Body of pancreas (tissue), 4 donors: ENCODE measurements at regions not wholly inside any gene's neighbourhood (a gene's known extent, or its start where the extent isn't known, plus 50 kb on each side); places are given as distances from the start of the nearest gene placed in this dataset.

Experiments
- ATAC-seq: fragments of 150-250 bp; one replicate; pipeline ENCODE4 v1.9.1; 2016
- DNase-seq, 4 donors: peaks; one replicate each; pipeline ENCODE4 v3.0.0-alpha.2; 2019
- H3K27ac ChIP-seq, 4 donors: fragments of 200-600 bp; sonication (generic); 1 replicate in 3 of 4; 2 replicates in 1 of 4; pipeline versions ENCODE4 v1.5.1 to v1.6.1; 2016 to 2019; ENCODE audit warnings: mild to moderate bottlenecking in 1 of 4, mixed read lengths in 1 of 4, moderate library complexity in 1 of 4
- H3K27me3 ChIP-seq, 2 donors: fragments of 200-600 bp; sonication (generic); one replicate each; pipeline ENCODE4 v1.6.0; 2016; ENCODE audit warnings: mild to moderate bottlenecking in 1 of 2
- H3K36me3 ChIP-seq, 2 donors: fragments of 200-600 bp; sonication (generic); replicated peaks in 1 of 2; 2 replicates each; pipeline ENCODE4 v1.5.1; 2016; ENCODE audit warnings: low read depth in 2 of 2; ENCODE audit not compliant: insufficient read depth in 1 of 2
- H3K4me1 ChIP-seq: fragments of 200-600 bp; sonication (generic); one replicate; pipeline ENCODE4 v1.6.0; 2016
- H3K4me3 ChIP-seq, 2 donors: fragments of 200-600 bp; sonication (generic); 1 replicate in 1 of 2; 2 replicates in 1 of 2; pipeline ENCODE4 v1.5.1; 2016 to 2019
- H3K9me3 ChIP-seq, 3 donors: fragments of 200-600 bp; sonication (generic); 1 replicate in 2 of 3; 2 replicates in 1 of 3; pipeline ENCODE4 v1.5.1; 2016
- POLR2A ChIP-seq, 3 donors: fragments of 450-650 bp; IDR thresholded peaks; one replicate each; pipeline ENCODE4 v1.6.1; 2016; ENCODE audit warnings: antibody characterized with exemption in 3 of 3, mild to moderate bottlenecking in 2 of 3
- WGBS, 2 donors: methylation state at CpG; one replicate each; pipeline ENCODE4 v1.1.5; 2017; 5-methylcytosine and 5-hydroxymethylcytosine counted together
- intact Hi-C: fragments of 100-400 bp; cut with DNase I; formaldehyde crosslinking; loops from one replicate; pipeline ENCODE4 v1.15.1; 2023
- TF ChIP-seq, protein P1 (sequence below), 7 experiments: fragments of 450-650 bp in 4 of 7; fragments of 200-600 bp in 3 of 7; sonication (generic) in 3 of 7; IDR thresholded peaks; one replicate each; pipeline ENCODE4 v1.5.1; 2016 to 2019; ENCODE audit warnings: antibody characterized with exemption in 7 of 7

DNA sequence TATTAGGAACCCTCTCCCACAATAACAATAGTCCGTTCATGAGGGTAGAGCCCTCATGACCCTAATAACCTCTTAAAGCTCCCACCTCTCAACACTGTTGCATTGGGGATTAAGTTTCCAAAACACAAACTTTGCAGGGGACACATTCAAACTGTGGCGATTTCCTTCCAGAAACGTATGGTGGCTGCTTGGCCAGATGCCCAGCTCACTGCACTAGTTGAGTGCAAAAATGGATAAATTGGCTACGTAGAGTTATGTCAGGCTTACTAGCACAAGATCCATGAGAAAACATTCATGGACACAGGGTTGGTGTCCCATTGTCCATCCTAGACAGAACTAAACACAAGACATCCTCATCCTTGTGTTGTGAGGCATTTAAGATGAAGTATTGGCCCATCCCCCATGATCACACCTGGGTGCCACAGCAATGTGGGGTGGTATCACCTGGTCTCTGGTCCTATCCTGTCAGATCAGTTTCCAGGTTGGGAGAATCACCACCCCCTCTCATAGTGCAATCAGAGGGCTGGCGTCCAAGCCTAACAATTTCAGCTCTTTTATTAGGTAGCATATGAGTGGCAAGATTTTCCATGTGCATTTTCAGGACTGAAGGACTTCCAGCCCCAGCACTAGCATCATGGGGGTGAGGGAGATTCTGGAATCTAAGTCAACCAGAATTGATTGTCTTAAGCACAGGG lies 63.4 kb upstream of the ELOVL5 start:
- no peaks in the 10 kb centered on the region for H3K36me3 ChIP-seq
- DNase-seq = no peak
- H3K4me3 ChIP-seq = no peak overlapping the region
- peaks cover 8% of the 10 kb centered on the region for H3K4me1 ChIP-seq
- no peak for ATAC-seq
- 71 to 72% methylated on average over 5 of the region's 5 CpGs for WGBS, 2 donors
- TF ChIP-seq POLR2A (IDR thresholded peaks at IDR 0.05) = no peak
- TF ChIP-seq, protein P1, sequence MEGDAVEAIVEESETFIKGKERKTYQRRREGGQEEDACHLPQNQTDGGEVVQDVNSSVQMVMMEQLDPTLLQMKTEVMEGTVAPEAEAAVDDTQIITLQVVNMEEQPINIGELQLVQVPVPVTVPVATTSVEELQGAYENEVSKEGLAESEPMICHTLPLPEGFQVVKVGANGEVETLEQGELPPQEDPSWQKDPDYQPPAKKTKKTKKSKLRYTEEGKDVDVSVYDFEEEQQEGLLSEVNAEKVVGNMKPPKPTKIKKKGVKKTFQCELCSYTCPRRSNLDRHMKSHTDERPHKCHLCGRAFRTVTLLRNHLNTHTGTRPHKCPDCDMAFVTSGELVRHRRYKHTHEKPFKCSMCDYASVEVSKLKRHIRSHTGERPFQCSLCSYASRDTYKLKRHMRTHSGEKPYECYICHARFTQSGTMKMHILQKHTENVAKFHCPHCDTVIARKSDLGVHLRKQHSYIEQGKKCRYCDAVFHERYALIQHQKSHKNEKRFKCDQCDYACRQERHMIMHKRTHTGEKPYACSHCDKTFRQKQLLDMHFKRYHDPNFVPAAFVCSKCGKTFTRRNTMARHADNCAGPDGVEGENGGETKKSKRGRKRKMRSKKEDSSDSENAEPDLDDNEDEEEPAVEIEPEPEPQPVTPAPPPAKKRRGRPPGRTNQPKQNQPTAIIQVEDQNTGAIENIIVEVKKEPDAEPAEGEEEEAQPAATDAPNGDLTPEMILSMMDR (IDR thresholded peaks at IDR 0.05) = no peak
- intact Hi-C loops = no loop called here
- no peaks in the 10 kb centered on the region for H3K9me3 ChIP-seq
- no peaks in the 10 kb centered on the region for H3K27me3 ChIP-seq
- H3K27ac ChIP-seq = no peak overlapping the region

DNA sequence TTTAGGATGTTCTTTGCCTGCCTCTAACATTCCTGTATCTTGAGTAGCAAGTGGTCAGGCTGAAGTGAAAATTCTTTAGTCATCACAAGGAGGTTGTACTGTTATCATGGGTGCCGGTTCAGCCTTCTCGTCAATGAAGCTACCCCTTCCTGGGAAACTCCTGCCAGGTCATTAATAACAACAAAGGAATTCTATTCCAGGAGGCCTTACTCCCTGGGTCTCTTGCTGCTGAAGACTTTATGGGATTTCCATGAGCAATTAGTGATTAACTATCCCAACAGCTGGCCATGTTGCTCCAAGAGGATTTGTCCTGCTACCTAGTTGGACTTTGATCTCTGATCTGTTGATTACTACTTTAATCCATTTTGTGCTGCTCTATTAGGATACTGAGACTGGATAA lies 62.7 kb upstream of the ELOVL5 start:
- no peaks in the 10 kb centered on the region for H3K27me3 ChIP-seq
- intact Hi-C loops = no loop called here
- no peaks in the 10 kb centered on the region for H3K36me3 ChIP-seq
- ATAC-seq (no peak), DNase-seq (no peak)
- no peak overlapping the region for H3K4me3 ChIP-seq
- 48 to 59% methylated on average over 2 of the region's 2 CpGs for WGBS, 2 donors
- no peak overlapping the region for H3K27ac ChIP-seq
- peaks cover 8% of the 10 kb centered on the region for H3K4me1 ChIP-seq
- TF ChIP-seq, protein P1 (IDR thresholded peaks at IDR 0.05) = no peak
- no peak for TF ChIP-seq POLR2A (IDR thresholded peaks at IDR 0.05)
- H3K9me3 ChIP-seq = no peaks in the 10 kb centered on the region

DNA sequence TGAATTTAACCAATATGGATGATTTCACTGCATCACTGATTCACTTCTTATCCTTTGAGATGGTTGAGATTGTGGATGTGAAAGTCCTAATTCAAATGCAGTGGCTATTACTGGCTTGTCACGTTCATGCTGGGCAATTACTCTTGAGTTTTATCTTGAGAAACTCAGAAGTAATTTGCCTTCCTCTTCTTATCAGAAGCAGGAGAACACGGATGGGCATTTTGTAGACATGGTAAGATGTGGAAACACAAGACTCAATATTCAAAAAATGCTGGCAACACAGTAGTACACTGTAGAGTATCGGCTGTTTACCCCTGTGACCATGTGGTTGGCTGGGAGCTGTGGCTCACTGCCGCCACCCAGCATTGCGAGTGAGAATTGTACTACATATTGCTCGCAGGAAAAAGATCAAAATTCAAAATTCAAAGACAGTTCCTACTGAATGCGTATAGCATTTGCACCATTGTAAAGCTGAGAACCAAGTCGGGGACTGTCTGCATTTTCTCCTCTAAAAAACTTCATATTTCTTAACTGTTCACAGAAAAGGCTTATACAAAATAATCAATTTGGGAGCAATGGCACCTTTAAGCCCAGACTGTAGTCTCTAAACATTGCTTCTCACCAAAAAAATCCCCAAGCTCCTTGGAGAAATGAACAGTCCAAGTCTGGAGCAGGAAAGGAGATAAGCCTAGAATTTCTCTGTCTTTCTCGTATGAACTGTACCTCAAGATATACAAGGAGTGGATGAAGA lies 61.9 kb upstream of the ELOVL5 start:
- TF ChIP-seq, protein P1 (IDR thresholded peaks at IDR 0.05) = peak in 6 of 7 experiments; percentile 30 to 71 (median 48)
- no peak for TF ChIP-seq POLR2A (IDR thresholded peaks at IDR 0.05)
- Histone ChIP-seq H3K27ac (no peak overlapping the region), H3K9me3 (no peaks in the 10 kb centered on the region), H3K4me1 (peaks cover 8% of the 10 kb centered on the region), H3K4me3 (no peak overlapping the region), H3K27me3 (no peaks in the 10 kb centered on the region), H3K36me3 (no peaks in the 10 kb centered on the region)
- intact Hi-C loops = no loop called here
- ATAC-seq (peak; percentile 62), DNase-seq (peak; percentile 17 to 57 (median 28))
- WGBS, 2 donors = 48 to 51% methylated on average over 9 of the region's 9 CpGs

DNA sequence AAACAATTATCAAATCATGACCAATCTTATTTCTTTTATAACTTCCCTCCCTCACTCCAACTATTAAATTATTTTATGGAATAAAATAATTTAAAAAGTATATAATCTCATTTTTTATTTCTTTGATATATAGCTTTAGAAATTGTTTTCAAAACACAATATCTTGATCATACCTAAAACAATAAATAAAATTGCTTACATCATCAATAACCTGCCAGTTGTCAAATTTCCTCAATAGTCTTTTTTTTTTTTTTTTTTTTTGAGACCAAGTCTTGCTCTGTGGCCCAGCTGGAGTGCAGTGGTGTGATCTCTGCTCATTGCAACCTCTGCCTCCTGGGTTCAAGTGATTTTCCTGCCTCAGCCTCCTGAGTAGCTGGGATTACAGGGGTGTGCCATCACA lies 60.1 kb upstream of the ELOVL5 start:
- no peak overlapping the region for H3K27ac ChIP-seq
- H3K36me3 ChIP-seq = no peaks in the 10 kb centered on the region
- peaks cover 8% of the 10 kb centered on the region for H3K4me1 ChIP-seq
- intact Hi-C loops = no loop called here
- no peak for ATAC-seq
- no peaks in the 10 kb centered on the region for H3K27me3 ChIP-seq
- TF ChIP-seq POLR2A (IDR thresholded peaks at IDR 0.05) = no peak
- TF ChIP-seq, protein P1 (IDR thresholded peaks at IDR 0.05) = no peak
- DNase-seq = no peak
- no peak overlapping the region for H3K4me3 ChIP-seq
- no peaks in the 10 kb centered on the region for H3K9me3 ChIP-seq

DNA sequence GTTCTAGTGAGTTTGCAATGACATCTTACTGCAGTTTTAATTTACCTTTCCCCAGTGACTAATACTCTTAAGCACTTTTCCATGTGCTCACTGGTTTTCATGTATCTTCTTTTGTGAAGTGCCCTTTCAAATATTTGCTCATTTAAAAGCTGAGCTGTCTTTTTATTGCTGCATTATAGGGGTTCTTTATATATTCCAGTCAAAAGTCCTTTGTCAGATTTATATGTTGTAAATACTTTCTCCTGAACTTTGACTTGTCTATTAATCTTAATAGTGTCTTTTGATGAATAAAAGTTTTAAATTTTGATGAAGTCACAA lies 50.2 kb upstream of the ELOVL5 start:
- TF ChIP-seq POLR2A (IDR thresholded peaks at IDR 0.05) = no peak
- TF ChIP-seq, protein P1 (IDR thresholded peaks at IDR 0.05) = no peak
- H3K4me1 ChIP-seq = no peaks in the 10 kb centered on the region
- H3K27ac ChIP-seq = no peak overlapping the region
- no peaks in the 10 kb centered on the region for H3K9me3 ChIP-seq
- no peaks in the 10 kb centered on the region for H3K27me3 ChIP-seq
- no peak for ATAC-seq
- no peak overlapping the region for H3K4me3 ChIP-seq
- H3K36me3 ChIP-seq = no peaks in the 10 kb centered on the region
- no peak for DNase-seq
- intact Hi-C loops = no loop called here
